H9 (cell line): ENCODE measurements at regions not wholly inside any gene's neighbourhood (a gene's known extent, or its start where the extent isn't known, plus 50 kb on each side); places are given as distances from the start of the nearest gene placed in this dataset.

Experiments
- DNase-seq: peaks from one replicate; pipeline ENCODE4 v3.0.0-alpha.2; 2017
- H2AFZ ChIP-seq: one replicate; pipeline ENCODE4 v1.6.1; 2013; ENCODE audit warnings: mild to moderate bottlenecking, low read length, control low read depth, moderate library complexity
- H2AK5ac ChIP-seq: 2 replicates; pipeline ENCODE4 v1.6.1; 2013; ENCODE audit warnings: low read length, control low read depth, mixed read lengths; ENCODE audit not compliant: insufficient read length
- H2BK120ac ChIP-seq: one replicate; pipeline ENCODE4 v1.6.1; 2013; ENCODE audit warnings: low read depth, mild to moderate bottlenecking, low read length, control low read depth, inconsistent platforms; ENCODE audit not compliant: poor library complexity, severe bottlenecking
- H2BK12ac ChIP-seq: 2 replicates; pipeline ENCODE4 v1.6.1; 2013; ENCODE audit warnings: low read length, control low read depth, mixed read lengths, low read depth; ENCODE audit not compliant: insufficient read length
- H2BK15ac ChIP-seq: 2 replicates; pipeline ENCODE4 v1.6.1; 2013; ENCODE audit warnings: low read depth, low read length, control low read depth
- H2BK20ac ChIP-seq: one replicate; pipeline ENCODE4 v1.6.1; 2013; ENCODE audit warnings: low read depth, mild to moderate bottlenecking, low read length, control low read depth, inconsistent platforms; ENCODE audit not compliant: poor library complexity, severe bottlenecking
- H2BK5ac ChIP-seq: 2 replicates; pipeline ENCODE4 v1.6.1; 2013; ENCODE audit warnings: low read length, control low read depth, mixed read lengths; ENCODE audit not compliant: insufficient read length
- H3K14ac ChIP-seq: 2 replicates; pipeline ENCODE4 v1.6.1; 2013; ENCODE audit warnings: low read length, control low read depth; ENCODE audit not compliant: insufficient read depth
- H3K18ac ChIP-seq: 2 replicates; pipeline ENCODE4 v1.6.1; 2013; ENCODE audit warnings: low read depth, mild to moderate bottlenecking, mixed read lengths, low read length, control low read depth; ENCODE audit not compliant: insufficient read length
- H3K23ac ChIP-seq: 2 replicates; pipeline ENCODE4 v1.6.1; 2013; ENCODE audit warnings: low read length, control low read depth, mixed read lengths, low read depth; ENCODE audit not compliant: insufficient read length
- H3K23me2 ChIP-seq: 2 replicates; pipeline ENCODE4 v1.6.1; 2013; ENCODE audit warnings: low read depth, mild to moderate bottlenecking, mixed read lengths, low read length, control low read depth; ENCODE audit not compliant: insufficient read length, poor library complexity, severe bottlenecking
- H3K27ac ChIP-seq: 2 replicates; pipeline ENCODE4 v1.5.1; 2013; ENCODE audit warnings: low read length, control low read depth, mixed read lengths, low read depth; ENCODE audit not compliant: insufficient read length
- H3K27me3 ChIP-seq: 2 replicates; pipeline ENCODE4 v1.6.1; 2013; ENCODE audit warnings: low read length, control low read depth, inconsistent platforms; ENCODE audit not compliant: insufficient read depth
- H3K4ac ChIP-seq: 2 replicates; pipeline ENCODE4 v1.6.1; 2013; ENCODE audit warnings: low read depth, mild to moderate bottlenecking, control low read depth, inconsistent platforms, low read length, moderate library complexity
- H3K4me1 ChIP-seq: 2 replicates; pipeline ENCODE4 v1.6.1; 2013; ENCODE audit warnings: low read length, control low read depth, inconsistent platforms; ENCODE audit not compliant: insufficient read depth
- H3K4me2 ChIP-seq: 2 replicates; pipeline ENCODE4 v1.6.1; 2013; ENCODE audit warnings: low read length, control low read depth, mixed read lengths; ENCODE audit not compliant: insufficient read length, insufficient read depth
- H3K56ac ChIP-seq: 2 replicates; pipeline ENCODE4 v1.6.1; 2013; ENCODE audit warnings: low read depth, mild to moderate bottlenecking, mixed read lengths, low read length, control low read depth; ENCODE audit not compliant: insufficient read length
- H3K79me1 ChIP-seq: 2 replicates; pipeline ENCODE4 v1.6.1; 2013; ENCODE audit warnings: low read depth, mild to moderate bottlenecking, moderate library complexity, low read length, control low read depth, inconsistent platforms; ENCODE audit not compliant: insufficient read depth, poor library complexity, severe bottlenecking
- H3K79me2 ChIP-seq: 2 replicates; pipeline ENCODE4 v1.6.1; 2013; ENCODE audit warnings: low read length, control low read depth, inconsistent platforms; ENCODE audit not compliant: insufficient read depth
- H3K9ac ChIP-seq: 2 replicates; pipeline ENCODE4 v1.6.1; 2013; ENCODE audit warnings: low read length, control low read depth, mixed read lengths; ENCODE audit not compliant: insufficient read length; ENCODE audit errors: extremely low read depth
- H3K9me3 ChIP-seq: one replicate; pipeline ENCODE4 v1.6.1; 2013; ENCODE audit warnings: low read depth, low read length, inconsistent platforms; ENCODE audit not compliant: control insufficient read depth
- H3T11ph ChIP-seq: one replicate; pipeline ENCODE4 v1.6.1; 2013; ENCODE audit warnings: mild to moderate bottlenecking, low read length, control low read depth, inconsistent platforms
- H4K20me1 ChIP-seq: one replicate; pipeline ENCODE4 v1.6.1; 2013; ENCODE audit not compliant: control insufficient read depth, insufficient read length, insufficient read depth
- H4K5ac ChIP-seq: 2 replicates; pipeline ENCODE4 v1.6.1; 2013; ENCODE audit warnings: low read depth, mild to moderate bottlenecking, mixed read lengths, low read length, control low read depth; ENCODE audit not compliant: insufficient read length
- H4K8ac ChIP-seq: replicated peaks from 2 replicates; pipeline ENCODE4 v1.6.1; 2013; ENCODE audit warnings: low read length, control low read depth, mixed read lengths, low read depth; ENCODE audit not compliant: insufficient read length
- H4K91ac ChIP-seq: 2 replicates; pipeline ENCODE4 v1.6.1; 2013; ENCODE audit warnings: low read depth, mild to moderate bottlenecking, moderate library complexity, mixed read lengths, low read length, control low read depth; ENCODE audit not compliant: insufficient read length
- H3K27ac Mint-ChIP-seq, 3 experiments: 2 replicates in 2 of 3; 3 replicates in 1 of 3; pipeline ENCODE4 v1.8.0; 2020 to 2021; ENCODE audit warnings: mixed read lengths in 3 of 3, mild to moderate bottlenecking in 1 of 3, moderate library complexity in 1 of 3
- H3K27me3 Mint-ChIP-seq: 2 replicates; pipeline ENCODE4 v1.8.0; 2021; ENCODE audit warnings: low read depth, mild to moderate bottlenecking, moderate library complexity, mixed read lengths
- H3K36me3 Mint-ChIP-seq, 3 experiments: 2 replicates in 2 of 3; 3 replicates in 1 of 3; pipeline ENCODE4 v1.8.0; 2020 to 2021; ENCODE audit warnings: low read depth in 3 of 3, mixed read lengths in 3 of 3; ENCODE audit not compliant: insufficient read depth in 1 of 3
- H3K4me1 Mint-ChIP-seq, 2 experiments: 2 replicates each; pipeline ENCODE4 v1.8.0; 2020; ENCODE audit warnings: mixed read lengths in 2 of 2
- H3K4me3 Mint-ChIP-seq, 2 experiments: 2 replicates in 1 of 2; 3 replicates in 1 of 2; pipeline ENCODE4 v1.8.0; 2020 to 2021; ENCODE audit warnings: mild to moderate bottlenecking in 2 of 2, mixed read lengths in 2 of 2, moderate library complexity in 1 of 2
- H3K9me3 Mint-ChIP-seq, 2 experiments: 2 replicates in 1 of 2; 3 replicates in 1 of 2; pipeline ENCODE4 v1.8.0; 2020; ENCODE audit warnings: mild to moderate bottlenecking in 2 of 2, mixed read lengths in 2 of 2, moderate library complexity in 1 of 2
- WGBS: extraction: QIAGEN DNeasy Blood & Tissue Kit; methylation state at CpG from one replicate; pipeline ENCODE4 v1.1.7; 2013; ENCODE audit warnings: missing lambda C conversion rate, low lambda C conversion rate, mixed read lengths; ENCODE audit not compliant: insufficient read length; ENCODE audit errors: extremely low coverage; 5-methylcytosine and 5-hydroxymethylcytosine counted together
- TF ChIP-seq, protein P1 (sequence below): fragments of 200-600 bp; sonication (generic); conservative IDR thresholded peaks from 3 replicates; pipeline ENCODE4 v1.8.0; 2021; ENCODE audit warnings: antibody characterized with exemption, mild to moderate bottlenecking

DNA sequence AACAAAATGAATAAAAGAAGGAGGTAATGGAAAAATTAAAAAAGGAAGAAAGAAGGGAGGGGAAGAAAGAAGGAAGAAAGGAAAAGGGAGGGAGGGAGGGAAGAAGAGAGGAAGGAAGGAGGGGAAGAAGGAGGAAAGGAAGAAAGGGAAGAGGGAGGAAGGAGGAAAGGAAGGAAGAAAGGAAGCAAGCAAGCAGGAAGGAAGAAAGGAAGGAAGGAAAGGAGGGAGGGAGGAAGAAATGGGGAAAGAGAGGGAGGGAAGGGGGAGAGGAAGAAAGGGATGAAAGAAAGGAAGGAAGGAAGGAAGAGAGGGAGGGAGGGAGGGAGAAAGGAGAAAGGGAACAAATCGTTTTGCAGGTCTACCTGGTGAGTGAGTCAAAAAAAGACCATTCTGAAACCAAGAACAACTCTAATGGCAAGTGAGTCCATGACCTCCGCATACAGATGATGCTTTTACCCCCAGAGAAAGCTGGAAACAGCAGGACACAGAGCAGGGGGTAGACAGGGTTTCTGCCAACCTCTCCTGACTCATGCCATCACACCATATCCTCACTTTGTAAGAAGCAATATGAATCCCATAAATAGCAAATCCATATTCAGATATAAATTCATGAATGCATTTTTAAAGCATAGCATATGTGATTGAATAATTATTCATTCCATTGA lies 1112.9 kb upstream of the AUTS2 start:
- Histone ChIP-seq H3K18ac (no peak overlapping the region), H3K23ac (no peak overlapping the region), H4K91ac (no peak overlapping the region), H3K27ac (no peak overlapping the region), H3K79me1 (no peaks in the 10 kb centered on the region), H2BK15ac (no peak overlapping the region), H2BK12ac (no peak overlapping the region), H2BK120ac (no peak overlapping the region), H3K4me2 (no peak overlapping the region), H3K23me2 (no peaks in the 10 kb centered on the region), H4K20me1 (no peaks in the 10 kb centered on the region), H3K4ac (no peak overlapping the region), H2AFZ (no peak overlapping the region), H3K56ac (no peak overlapping the region), H4K8ac (no peak overlapping the region), H3K27me3 (no peaks in the 10 kb centered on the region), H4K5ac (no peak overlapping the region), H3K79me2 (no peaks in the 10 kb centered on the region), H2BK20ac (no peak overlapping the region), H3T11ph (no peak overlapping the region), H3K9ac (no peak overlapping the region), H2BK5ac (no peak overlapping the region), H3K4me1 (no peaks in the 10 kb centered on the region; the same call in 1 of the 2 replicates), H3K9me3 (no peaks in the 10 kb centered on the region), H3K14ac (no peak overlapping the region), H2AK5ac (no peak overlapping the region)
- Mint-ChIP-seq H3K4me3 (no peak overlapping the region), H3K27ac (0 out of 7 replicates have a peak overlapping the region, but pooled peaks of 1 of the 3 experiments have one; percentile 29), H3K36me3 (peaks cover 0 to 4% (median 0%) of the 10 kb centered on the region in 3 experiments; a peak in 3 of 7 replicates), H3K27me3 (no peaks in the 10 kb centered on the region), H3K9me3 (peaks cover 3 to 10% of the 10 kb centered on the region in 2 experiments; a peak in 4 of 5 replicates), H3K4me1 (peaks cover 7 to 10% of the 10 kb centered on the region in 2 experiments)
- TF ChIP-seq, protein P1, sequence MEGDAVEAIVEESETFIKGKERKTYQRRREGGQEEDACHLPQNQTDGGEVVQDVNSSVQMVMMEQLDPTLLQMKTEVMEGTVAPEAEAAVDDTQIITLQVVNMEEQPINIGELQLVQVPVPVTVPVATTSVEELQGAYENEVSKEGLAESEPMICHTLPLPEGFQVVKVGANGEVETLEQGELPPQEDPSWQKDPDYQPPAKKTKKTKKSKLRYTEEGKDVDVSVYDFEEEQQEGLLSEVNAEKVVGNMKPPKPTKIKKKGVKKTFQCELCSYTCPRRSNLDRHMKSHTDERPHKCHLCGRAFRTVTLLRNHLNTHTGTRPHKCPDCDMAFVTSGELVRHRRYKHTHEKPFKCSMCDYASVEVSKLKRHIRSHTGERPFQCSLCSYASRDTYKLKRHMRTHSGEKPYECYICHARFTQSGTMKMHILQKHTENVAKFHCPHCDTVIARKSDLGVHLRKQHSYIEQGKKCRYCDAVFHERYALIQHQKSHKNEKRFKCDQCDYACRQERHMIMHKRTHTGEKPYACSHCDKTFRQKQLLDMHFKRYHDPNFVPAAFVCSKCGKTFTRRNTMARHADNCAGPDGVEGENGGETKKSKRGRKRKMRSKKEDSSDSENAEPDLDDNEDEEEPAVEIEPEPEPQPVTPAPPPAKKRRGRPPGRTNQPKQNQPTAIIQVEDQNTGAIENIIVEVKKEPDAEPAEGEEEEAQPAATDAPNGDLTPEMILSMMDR = no peak
- no CpG with 5 or more reads among the region's 2 CpGs for WGBS
- DNase-seq = no peak
